ENCODE measurements at regions not wholly inside any gene's neighbourhood (a gene's known extent, or its start where the extent isn't known, plus 50 kb on each side); places are given as distances from the start of the nearest gene placed in this dataset.

- DNase-seq (ENCODE audit: low read depth, low spot score): no peak
- no peak overlapping the region for H3K4me3 ChIP-seq (ENCODE audit: low read length)
Observed at GRCh38 chr4:45183905-45184304, 457.5 kb upstream of the GNPDA2 start.

DNA sequence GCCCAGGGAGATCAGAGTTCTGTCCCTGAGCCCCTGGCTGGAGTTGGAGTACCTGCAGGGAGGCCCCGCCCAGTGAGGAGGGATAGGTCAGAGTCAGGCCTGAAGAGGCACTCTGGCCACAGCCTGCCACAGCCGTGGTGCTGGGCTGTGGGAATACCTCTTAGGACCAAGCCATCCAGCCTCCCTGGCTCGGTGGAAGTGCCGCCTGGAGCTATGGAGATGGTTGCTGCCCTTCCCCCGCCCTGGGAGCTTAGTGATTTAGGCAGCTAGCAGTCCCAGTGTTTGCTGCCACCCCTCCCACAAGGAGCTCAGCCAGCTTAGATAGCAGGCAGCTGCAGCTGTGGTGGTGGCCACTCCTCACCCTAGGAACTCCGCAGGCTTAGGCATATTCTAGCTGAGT lies 446.3 kb upstream of the GNPDA2 start:
- no peak overlapping the region for H3K4me3 ChIP-seq (ENCODE audit: low read length)

DNA sequence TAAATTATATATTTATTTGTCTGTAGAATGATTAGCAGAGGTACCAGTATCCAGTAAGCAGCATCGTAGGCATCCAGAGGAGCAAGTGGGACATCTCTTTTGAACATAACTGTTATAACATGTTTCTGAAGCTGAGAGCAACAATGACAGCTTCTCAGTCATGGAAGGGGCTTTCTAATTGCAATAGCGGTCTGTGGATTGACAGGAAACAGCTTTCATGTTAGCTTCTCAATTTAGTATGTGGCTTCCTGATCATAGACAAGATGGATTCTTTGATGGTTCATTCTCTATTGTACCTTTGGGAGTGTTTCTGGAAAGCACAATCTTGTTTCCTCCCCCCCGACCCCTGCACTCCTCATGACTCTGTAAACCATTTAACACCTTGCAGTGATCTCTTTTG lies 434.6 kb upstream of the GNPDA2 start:
- no peak overlapping the region for H3K4me3 ChIP-seq (ENCODE audit: low read length)
- peak; percentile 7 for DNase-seq (ENCODE audit: low read depth, low spot score)

More for the DNA sequence above, 446.3 kb upstream of the GNPDA2 start:
- DNase-seq (ENCODE audit: low read depth, low spot score): no peak

GRCh38 chr4:45155081-45155777 lies 428.9 kb upstream of the GNPDA2 start:
- H3K4me3 ChIP-seq (ENCODE audit: low read length): no peak overlapping the region
- no peak for DNase-seq (ENCODE audit: low read depth, low spot score)

DNA sequence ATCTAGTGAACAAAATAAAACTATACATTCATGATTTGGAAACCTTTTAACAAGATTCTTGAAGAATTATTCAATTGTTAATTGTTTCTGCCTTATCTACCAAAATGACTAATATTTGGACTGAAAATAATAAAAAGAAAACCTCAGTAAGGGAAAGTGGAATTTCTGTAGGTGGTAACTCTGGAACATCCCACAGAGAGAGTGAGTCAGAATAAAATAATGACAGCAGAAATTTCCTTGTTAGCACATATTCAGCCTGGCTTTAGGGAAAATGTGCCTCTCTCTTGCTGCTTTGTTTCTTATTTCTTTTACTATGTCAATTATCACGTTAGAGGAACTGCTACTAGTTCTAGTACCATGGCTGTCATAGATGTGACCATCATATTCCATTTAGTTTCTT lies 421.5 kb upstream of the GNPDA2 start:
- no peak for DNase-seq (ENCODE audit: low read depth, low spot score)

DNA sequence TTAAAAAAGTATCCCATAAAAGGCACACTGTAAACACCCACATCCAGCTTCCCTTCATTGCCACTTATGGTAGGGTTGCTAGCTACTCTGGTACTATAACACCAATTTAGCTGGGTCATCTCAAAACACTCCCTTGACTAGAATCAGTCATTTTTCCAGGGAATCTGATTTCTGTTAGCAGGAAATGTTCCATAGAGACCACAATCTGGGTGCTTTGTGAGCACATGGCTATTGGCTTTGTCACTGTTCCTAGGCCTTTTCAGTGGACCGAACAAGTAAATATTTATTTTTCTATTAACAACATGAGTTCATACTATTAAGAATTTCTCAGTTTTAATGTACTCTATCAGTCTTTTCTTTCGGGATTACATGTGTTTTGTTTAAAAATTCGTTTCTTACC lies 404.7 kb upstream of the GNPDA2 start:
- no peak for DNase-seq (ENCODE audit: low read depth, low spot score)
- H3K4me3 ChIP-seq (ENCODE audit: low read length): no peak overlapping the region

More for the DNA sequence above, 421.5 kb upstream of the GNPDA2 start:
- no peak overlapping the region for H3K4me3 ChIP-seq (ENCODE audit: low read length)

GRCh38 chr4:45122406-45122805 lies 396.1 kb upstream of the GNPDA2 start:
- DNase-seq (ENCODE audit: low read depth, low spot score): no peak
- no peak overlapping the region for H3K4me3 ChIP-seq (ENCODE audit: low read length)

DNA sequence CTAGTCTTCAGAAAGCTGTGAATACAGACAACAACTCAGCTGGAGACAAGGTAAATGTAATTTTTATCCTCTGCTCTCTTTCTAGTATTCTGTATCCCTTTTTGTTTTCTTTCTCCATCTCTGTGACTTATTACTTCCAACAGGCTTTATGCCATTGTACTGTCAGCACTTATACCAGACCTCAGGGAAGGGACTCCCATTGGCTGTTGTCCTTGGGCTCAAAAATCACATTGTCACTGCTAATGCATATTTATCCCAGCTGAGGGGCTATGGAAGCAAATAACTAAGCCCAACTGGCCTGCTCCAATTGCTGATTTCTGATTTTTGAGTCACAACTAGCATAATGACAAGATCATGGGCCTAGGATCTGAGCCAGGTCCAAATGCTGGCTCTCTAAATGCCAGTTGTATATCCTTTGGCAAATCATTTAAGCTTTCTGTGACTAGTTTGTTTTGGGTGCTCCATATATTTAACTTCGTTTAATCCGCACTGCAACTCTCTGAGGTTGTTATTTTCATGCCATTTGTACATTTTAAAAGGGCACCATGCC lies 395.1 kb upstream of the GNPDA2 start:
- DNase-seq (ENCODE audit: low read depth, low spot score): no peak
- no peak overlapping the region for H3K4me3 ChIP-seq (ENCODE audit: low read length)

GRCh38 chr4:45120163-45120562 lies 393.8 kb upstream of the GNPDA2 start:
- DNase-seq (ENCODE audit: low read depth, low spot score): no peak
- H3K4me3 ChIP-seq (ENCODE audit: low read length): no peak overlapping the region

DNA sequence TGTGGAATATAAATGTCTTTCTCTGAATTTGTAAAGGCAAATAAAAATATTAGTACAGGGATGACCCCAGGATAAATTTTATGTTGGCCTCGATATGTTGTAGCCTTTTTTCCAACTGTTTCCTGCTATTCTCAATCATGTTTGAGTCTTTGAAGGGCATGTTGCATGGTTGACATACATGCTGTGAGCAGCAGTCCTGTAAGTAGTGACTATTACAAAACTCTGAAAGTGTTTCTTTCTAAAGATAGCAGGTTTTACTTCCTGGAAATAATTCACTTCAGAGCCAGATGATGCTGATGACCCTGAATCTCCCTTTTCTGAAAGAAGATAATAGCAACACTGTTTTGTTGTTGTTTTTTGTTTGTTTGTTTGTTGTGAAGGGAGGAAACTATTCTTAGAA lies 393.0 kb upstream of the GNPDA2 start:
- no peak overlapping the region for H3K4me3 ChIP-seq (ENCODE audit: low read length)

GRCh38 chr4:45102716-45103115 lies 376.4 kb upstream of the GNPDA2 start:
- DNase-seq (ENCODE audit: low read depth, low spot score): no peak
- H3K4me3 ChIP-seq (ENCODE audit: low read length): no peak overlapping the region

More for the DNA sequence above, 393.0 kb upstream of the GNPDA2 start:
- DNase-seq (ENCODE audit: low read depth, low spot score): no peak

- no peak overlapping the region for H3K4me3 ChIP-seq (ENCODE audit: low read length)
- DNase-seq (ENCODE audit: low read depth, low spot score): no peak
Observed at GRCh38 chr4:45100956-45101818, 374.8 kb upstream of the GNPDA2 start.

DNA sequence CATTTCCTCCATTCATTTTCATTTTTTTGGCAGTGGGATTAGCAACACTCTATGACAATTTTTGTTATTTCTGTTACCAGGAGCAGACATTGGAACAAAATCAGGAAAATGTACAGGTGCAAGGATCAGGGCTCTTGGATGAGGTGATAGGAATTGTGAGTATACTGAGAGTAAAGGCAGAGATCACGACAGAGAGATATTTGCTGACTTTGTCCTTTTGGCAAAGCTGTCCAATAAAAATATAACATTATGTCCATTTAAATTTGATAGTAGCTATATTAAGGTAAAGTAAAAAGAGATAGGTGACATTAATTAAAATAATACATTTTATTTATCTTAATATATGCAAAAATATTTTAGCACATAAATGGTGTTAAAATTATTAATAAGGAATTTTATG lies 373.1 kb upstream of the GNPDA2 start:
- no peak overlapping the region for H3K4me3 ChIP-seq (ENCODE audit: low read length)
- DNase-seq (ENCODE audit: low read depth, low spot score): no peak

DNA sequence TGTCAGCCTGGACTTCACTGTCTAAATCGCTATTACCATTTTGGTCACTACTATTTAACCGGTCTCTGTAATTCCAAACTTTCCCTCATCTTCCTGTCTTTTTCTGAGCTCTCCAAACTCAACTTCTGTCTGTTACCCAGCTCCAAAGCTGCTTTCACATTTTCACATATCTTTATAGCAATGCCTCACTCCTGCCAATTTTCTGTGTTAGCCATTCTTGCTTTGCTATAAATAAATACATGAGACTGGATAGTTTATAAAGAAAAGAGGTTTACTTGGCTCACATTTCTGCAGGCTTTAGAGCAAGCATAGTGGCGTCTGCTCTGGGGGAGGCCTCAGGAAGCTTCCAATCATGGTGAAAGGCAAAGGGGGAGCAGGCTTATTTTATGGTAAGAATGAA lies 368.3 kb upstream of the GNPDA2 start:
- no peak for DNase-seq (ENCODE audit: low read depth, low spot score)
- no peak overlapping the region for H3K4me3 ChIP-seq (ENCODE audit: low read length)

GRCh38 chr4:45082101-45082500 lies 355.7 kb upstream of the GNPDA2 start:
- no peak for DNase-seq (ENCODE audit: low read depth, low spot score)
- H3K4me3 ChIP-seq (ENCODE audit: low read length): no peak overlapping the region

DNA sequence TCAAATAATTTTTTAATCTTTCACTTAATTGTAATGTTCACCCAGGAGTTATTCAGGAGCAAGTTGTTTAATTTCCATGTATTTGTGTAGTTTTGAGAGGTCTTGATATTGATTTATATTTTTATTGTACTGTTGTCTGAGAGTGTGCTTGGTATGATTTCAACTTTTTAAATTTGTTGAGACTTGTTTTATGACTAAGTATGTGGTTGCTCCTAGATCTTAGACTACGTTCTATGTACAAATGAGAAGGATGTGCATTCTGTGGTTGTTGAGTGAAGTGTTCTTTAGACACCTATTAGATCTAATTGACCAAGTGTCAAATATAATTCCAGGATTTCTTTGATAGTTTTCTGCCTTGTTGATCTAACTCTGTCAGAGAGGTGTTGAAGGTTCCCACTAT lies 353.3 kb upstream of the GNPDA2 start:
- DNase-seq (ENCODE audit: low read depth, low spot score): no peak
- H3K4me3 ChIP-seq (ENCODE audit: low read length): no peak overlapping the region

- no peak for DNase-seq (ENCODE audit: low read depth, low spot score)
- H3K4me3 ChIP-seq (ENCODE audit: low read length): no peak overlapping the region
Observed at GRCh38 chr4:45078201-45078600, 351.8 kb upstream of the GNPDA2 start.

DNA sequence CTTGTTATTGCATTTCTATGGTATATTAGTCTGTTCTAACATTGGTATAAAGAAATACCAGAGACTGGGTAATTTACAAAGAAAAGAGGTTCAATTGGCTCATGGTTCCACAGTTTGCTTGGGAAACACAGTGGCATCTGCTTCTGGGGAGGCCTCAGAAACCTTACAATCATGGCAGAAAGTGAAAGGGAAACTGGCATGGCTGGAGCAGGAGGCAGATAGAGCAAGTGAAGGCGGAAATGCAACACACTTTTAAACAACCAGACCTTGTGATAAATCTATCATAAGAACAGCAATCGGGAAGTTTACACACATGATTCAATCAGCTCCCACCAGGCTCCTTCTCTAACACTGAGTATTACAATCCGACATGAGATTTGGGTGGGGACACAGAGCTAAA lies 346.6 kb upstream of the GNPDA2 start:
- no peak for DNase-seq (ENCODE audit: low read depth, low spot score)
- H3K4me3 ChIP-seq (ENCODE audit: low read length): no peak overlapping the region

- no peak for DNase-seq (ENCODE audit: low read depth, low spot score)
- no peak overlapping the region for H3K4me3 ChIP-seq (ENCODE audit: low read length)
Observed at GRCh38 chr4:45064741-45065140, 338.4 kb upstream of the GNPDA2 start.

- H3K4me3 ChIP-seq (ENCODE audit: low read length): no peak overlapping the region
- no peak for DNase-seq (ENCODE audit: low read depth, low spot score)
Observed at GRCh38 chr4:45063696-45064095, 337.3 kb upstream of the GNPDA2 start.
